PC-3 (cell line): ENCODE measurements at regions not wholly inside any gene's neighbourhood (a gene's known extent, or its start where the extent isn't known, plus 50 kb on each side); places are given as distances from the start of the nearest gene placed in this dataset.

Experiments used
- ATAC-seq: fragments of 200-7000 bp; cut with Tn5 transposase; 2 replicates; pipeline ENCODE4 v1.9.1; 2020; ENCODE audit warnings: mild to moderate bottlenecking, moderate library complexity
- BruUV-seq: library from RNA; stranded (reverse); fragments of 400-500 nt; replicated peaks from 2 replicates; lab custom pipeline; 2021; lab: Mats Ljungman, UMichigan
- CTCF ChIA-PET: fragments of 300-600 bp; sonication (Branson Sonifier 250); formaldehyde crosslinking; loops from one replicate; lab custom pipeline; 2022; ENCODE audit warnings: antibody characterized with exemption; lab: Charles Lee
- POLR2A ChIA-PET: fragments of 300-600 bp; sonication (Branson Sonifier 250); formaldehyde crosslinking; loops from one replicate; lab custom pipeline; 2022; ENCODE audit warnings: antibody characterized with exemption; ENCODE audit not compliant: unreplicated experiment; lab: Charles Lee
- DNase-seq: peaks from one replicate; pipeline ENCODE4 v3.0.0-alpha.2; 2015
- H2AFZ ChIP-seq: fragments of 300-600 bp; sonication (generic); 2 replicates; pipeline ENCODE4 v1.6.0; 2016; ENCODE audit warnings: antibody characterized with exemption, low read length
- H3F3A ChIP-seq: fragments of 300-600 bp; sonication (generic); one replicate; pipeline ENCODE4 v1.6.0; 2017; ENCODE audit warnings: antibody characterized with exemption, low read length, control low read depth, mild to moderate bottlenecking; ENCODE audit not compliant: unreplicated experiment
- H3K27ac ChIP-seq: fragments of 300-600 bp; sonication (generic); 2 replicates; pipeline ENCODE4 v1.5.1; 2016; ENCODE audit warnings: mild to moderate bottlenecking, low read length
- H3K27me3 ChIP-seq: fragments of 300-600 bp; sonication (generic); 2 replicates; pipeline ENCODE4 v1.6.1; 2016; ENCODE audit warnings: low read length, mixed read lengths
- H3K36me3 ChIP-seq: fragments of 300-600 bp; sonication (generic); 2 replicates; pipeline ENCODE4 v1.6.1; 2016; ENCODE audit warnings: low read depth, mixed run types, low read length, mixed read lengths
- H3K4me1 ChIP-seq: fragments of 300-600 bp; sonication (generic); 2 replicates; pipeline ENCODE4 v1.5.1; 2016; ENCODE audit warnings: low read length; ENCODE audit not compliant: insufficient read depth
- H3K4me2 ChIP-seq: fragments of 300-600 bp; sonication (generic); 2 replicates; pipeline ENCODE4 v1.6.0; 2016; ENCODE audit warnings: low read length
- H3K4me3 ChIP-seq: fragments of 300-600 bp; sonication (generic); 2 replicates; pipeline ENCODE4 v1.5.1; 2016; ENCODE audit warnings: mild to moderate bottlenecking, low read length, mixed read lengths
- H3K79me2 ChIP-seq: fragments of 300-600 bp; sonication (generic); 2 replicates; pipeline ENCODE4 v1.6.1; 2017; ENCODE audit warnings: low read length, mixed read lengths
- H3K9ac ChIP-seq: fragments of 300-600 bp; sonication (generic); 2 replicates; pipeline ENCODE4 v1.6.0; 2016; ENCODE audit warnings: mild to moderate bottlenecking, low read length
- H3K9me2 ChIP-seq: fragments of 300-600 bp; sonication (generic); replicated peaks from 2 replicates; pipeline ENCODE4 v1.6.1; 2016; ENCODE audit warnings: mixed run types, low read length, mixed read lengths
- H3K9me3 ChIP-seq: fragments of 300-600 bp; sonication (generic); 2 replicates; pipeline ENCODE4 v1.6.1; 2016; ENCODE audit warnings: low read length, mixed read lengths
- H4K20me1 ChIP-seq: fragments of 300-600 bp; sonication (generic); 2 replicates; pipeline ENCODE4 v1.6.1; 2016; ENCODE audit warnings: low read length, mixed read lengths
- EZH2 ChIP-seq: fragments of 300-600 bp; sonication (generic); IDR thresholded peaks from one replicate; pipeline ENCODE4 v1.6.1; 2017; ENCODE audit warnings: antibody characterized with exemption, mild to moderate bottlenecking, low read length; ENCODE audit not compliant: unreplicated experiment
- EZH2phosphoT487 ChIP-seq: fragments of 300-600 bp; sonication (generic); IDR thresholded peaks from 2 replicates; pipeline ENCODE4 v1.6.1; 2018; ENCODE audit warnings: mild to moderate bottlenecking, antibody characterized with exemption, low read length, borderline replicate concordance
- intact Hi-C: fragments of 100-400 bp; cut with micrococcal nuclease; formaldehyde crosslinking; loops from 2 replicates; pipeline ENCODE4 v1.9.0; 2023
- TF ChIP-seq, protein P1 (sequence below): fragments of 300-600 bp; sonication (generic); conservative IDR thresholded peaks from 2 replicates; pipeline ENCODE4 v1.5.1; 2017; ENCODE audit warnings: antibody characterized with exemption, low read depth, mild to moderate bottlenecking, low read length

GRCh38 chr1:60863131-60863530 is 219.2 kb upstream of the NFIA start:
- CTCF ChIA-PET: no interaction called here

DNA sequence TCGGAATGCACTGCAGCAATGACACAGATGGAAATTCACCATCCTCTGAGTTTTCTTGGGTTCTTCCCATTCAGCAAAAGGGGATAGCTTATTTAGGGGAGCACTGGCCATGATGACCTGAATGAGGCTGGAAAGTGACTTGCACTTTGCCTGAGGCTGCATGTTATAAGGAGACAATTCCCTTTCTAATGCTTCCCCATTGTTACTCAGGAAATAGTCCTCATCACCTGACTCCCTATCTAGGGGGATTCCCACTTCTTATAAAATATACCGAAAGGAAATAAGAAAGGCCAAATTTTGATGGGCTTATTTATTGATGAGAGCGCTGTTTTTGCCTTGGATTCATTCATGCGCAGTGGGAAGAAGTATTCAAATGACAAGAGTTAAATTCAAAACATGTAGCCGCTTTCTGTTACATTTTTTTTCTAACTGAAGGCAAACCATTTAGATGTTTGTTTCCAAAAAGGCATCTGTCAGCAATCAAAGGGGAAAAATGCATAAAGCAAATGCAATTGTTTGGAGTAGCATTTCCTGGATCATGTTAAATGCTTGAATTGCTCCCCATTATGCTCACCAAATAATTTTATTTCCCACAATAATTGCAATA is 220.3 kb upstream of the NFIA start:
- no TSS peak for BruUV-seq
- Histone ChIP-seq H3K27me3 (peaks cover 67% of the 10 kb centered on the region), H3K9ac (no peak overlapping the region), H3K9me3 (no peaks in the 10 kb centered on the region), H3K4me2 (no peak overlapping the region), H3K36me3 (no peaks in the 10 kb centered on the region), H3K27ac (no peak overlapping the region), H3K4me3 (no peak overlapping the region), H3K79me2 (no peaks in the 10 kb centered on the region), H3K9me2 (no peaks in the 10 kb centered on the region), H4K20me1 (0 out of 2 replicates have a peak, but pooled peaks cover 3% of the 10 kb centered on the region), H3K4me1 (no peaks in the 10 kb centered on the region), H2AFZ (no peak overlapping the region), H3F3A (no peaks in the 10 kb centered on the region)
- ChIA-PET CTCF (no interaction called here), POLR2A (no interaction called here)
- no peak for ATAC-seq
- no peak for DNase-seq
- no peak for TF ChIP-seq EZH2phosphoT487
- TF ChIP-seq, protein P1, sequence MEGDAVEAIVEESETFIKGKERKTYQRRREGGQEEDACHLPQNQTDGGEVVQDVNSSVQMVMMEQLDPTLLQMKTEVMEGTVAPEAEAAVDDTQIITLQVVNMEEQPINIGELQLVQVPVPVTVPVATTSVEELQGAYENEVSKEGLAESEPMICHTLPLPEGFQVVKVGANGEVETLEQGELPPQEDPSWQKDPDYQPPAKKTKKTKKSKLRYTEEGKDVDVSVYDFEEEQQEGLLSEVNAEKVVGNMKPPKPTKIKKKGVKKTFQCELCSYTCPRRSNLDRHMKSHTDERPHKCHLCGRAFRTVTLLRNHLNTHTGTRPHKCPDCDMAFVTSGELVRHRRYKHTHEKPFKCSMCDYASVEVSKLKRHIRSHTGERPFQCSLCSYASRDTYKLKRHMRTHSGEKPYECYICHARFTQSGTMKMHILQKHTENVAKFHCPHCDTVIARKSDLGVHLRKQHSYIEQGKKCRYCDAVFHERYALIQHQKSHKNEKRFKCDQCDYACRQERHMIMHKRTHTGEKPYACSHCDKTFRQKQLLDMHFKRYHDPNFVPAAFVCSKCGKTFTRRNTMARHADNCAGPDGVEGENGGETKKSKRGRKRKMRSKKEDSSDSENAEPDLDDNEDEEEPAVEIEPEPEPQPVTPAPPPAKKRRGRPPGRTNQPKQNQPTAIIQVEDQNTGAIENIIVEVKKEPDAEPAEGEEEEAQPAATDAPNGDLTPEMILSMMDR: no peak
- TF ChIP-seq EZH2: no peak
- intact Hi-C loops: no loop called here

More at GRCh38 chr1:60863131-60863530, 219.2 kb upstream of the NFIA start:
- intact Hi-C loops: no loop called here
- Histone ChIP-seq H3F3A (no peaks in the 10 kb centered on the region), H2AFZ (no peak overlapping the region), H4K20me1 (0 out of 2 replicates have a peak, but pooled peaks cover 3% of the 10 kb centered on the region), H3K4me2 (no peak overlapping the region), H3K79me2 (no peaks in the 10 kb centered on the region), H3K9me2 (no peaks in the 10 kb centered on the region), H3K9me3 (no peaks in the 10 kb centered on the region), H3K4me3 (no peak overlapping the region), H3K9ac (no peak overlapping the region), H3K27me3 (peaks cover 78% of the 10 kb centered on the region), H3K4me1 (no peaks in the 10 kb centered on the region), H3K27ac (no peak overlapping the region), H3K36me3 (no peaks in the 10 kb centered on the region)
- POLR2A ChIA-PET: no interaction called here
- no TSS peak for BruUV-seq
- no peak for ATAC-seq
- TF ChIP-seq, protein P1: no peak
- TF ChIP-seq EZH2 (no peak), EZH2phosphoT487 (no peak)
- DNase-seq: no peak

DNA sequence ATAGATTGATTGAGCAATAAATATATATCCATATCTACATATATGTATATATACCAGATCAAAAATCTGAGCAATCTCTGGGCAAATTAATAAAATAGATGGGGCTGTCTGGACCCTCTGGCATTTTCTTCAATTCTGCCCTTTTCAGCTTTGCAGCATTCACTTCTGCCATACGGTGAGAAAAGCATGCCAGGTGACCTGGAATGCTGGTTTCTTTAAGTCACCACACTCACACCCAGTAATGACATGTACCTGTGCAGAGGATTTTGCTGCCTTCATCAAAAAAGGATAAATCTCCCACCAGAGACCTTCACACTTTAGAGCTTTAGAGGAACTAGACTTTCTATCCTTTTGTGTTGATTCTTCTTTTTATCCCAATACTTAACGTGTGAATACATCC is 223.2 kb upstream of the NFIA start:
- no peak overlapping the region for H3K27ac ChIP-seq
- no peaks in the 10 kb centered on the region for H3K36me3 ChIP-seq
- TF ChIP-seq, protein P1: no peak
- H3K4me3 ChIP-seq: no peak overlapping the region
- H3K4me1 ChIP-seq: no peaks in the 10 kb centered on the region
- no peak overlapping the region for H2AFZ ChIP-seq
- no peak overlapping the region for H3K9ac ChIP-seq
- H3K4me2 ChIP-seq: no peak overlapping the region
- ATAC-seq (no peak), DNase-seq (no peak)
- H4K20me1 ChIP-seq: no peaks in the 10 kb centered on the region
- no peaks in the 10 kb centered on the region for H3K79me2 ChIP-seq
- ChIA-PET CTCF (no interaction called here), POLR2A (no interaction called here)
- H3K9me2 ChIP-seq: no peaks in the 10 kb centered on the region
- H3K9me3 ChIP-seq: no peaks in the 10 kb centered on the region
- H3F3A ChIP-seq: no peaks in the 10 kb centered on the region
- intact Hi-C loops: no loop called here
- no TSS peak for BruUV-seq
- peaks cover 59% of the 10 kb centered on the region for H3K27me3 ChIP-seq
